NCI-H146 treated with DMSO at 0.1 percent for 48 hours (cell line): ENCODE measurements at regions not wholly inside any gene's neighbourhood (a gene's known extent, or its start where the extent isn't known, plus 50 kb on each side); places are given as distances from the start of the nearest gene placed in this dataset.
"Not testable (repeated sequence)": the region's sequence is repeated elsewhere in the genome, so short reads cannot be mapped to it uniquely, and the experiment has no call there.

Source experiments
- DNase-seq: peaks from one replicate; lab custom pipeline; 2025; ENCODE audit not compliant: unreplicated experiment; lab: John Stamatoyannopoulos, UW

GRCh38 chr16:82302042-82302727 lies 132.2 kb upstream of the MPHOSPH6 start:
- no peak for DNase-seq

- no peak for DNase-seq
These were observed 131.2 kb upstream of the MPHOSPH6 start for GRCh38 chr16:82301146-82301755.

- DNase-seq: no peak
These were observed 130.4 kb upstream of the MPHOSPH6 start for GRCh38 chr16:82300374-82300951.

DNA sequence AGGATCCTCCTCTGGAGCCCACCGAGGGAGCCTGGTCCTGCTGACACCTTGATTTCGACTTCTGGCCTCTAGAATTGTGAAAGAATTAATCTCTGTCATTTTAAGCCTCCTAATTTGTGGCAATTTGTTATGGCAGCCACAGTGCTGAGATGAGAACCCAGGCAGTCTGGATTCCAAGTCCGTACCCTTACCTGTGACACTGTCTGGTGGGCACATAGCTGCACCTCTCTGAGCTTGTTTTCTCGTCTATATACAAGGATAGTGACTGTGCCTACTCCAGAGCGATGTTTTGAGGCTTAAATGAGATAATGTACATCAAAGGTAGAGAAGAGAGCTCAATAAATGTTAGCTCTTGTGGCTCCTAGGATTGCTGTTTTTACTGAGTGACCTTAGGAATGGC lies 128.4 kb upstream of the MPHOSPH6 start:
- no peak for DNase-seq

DNA sequence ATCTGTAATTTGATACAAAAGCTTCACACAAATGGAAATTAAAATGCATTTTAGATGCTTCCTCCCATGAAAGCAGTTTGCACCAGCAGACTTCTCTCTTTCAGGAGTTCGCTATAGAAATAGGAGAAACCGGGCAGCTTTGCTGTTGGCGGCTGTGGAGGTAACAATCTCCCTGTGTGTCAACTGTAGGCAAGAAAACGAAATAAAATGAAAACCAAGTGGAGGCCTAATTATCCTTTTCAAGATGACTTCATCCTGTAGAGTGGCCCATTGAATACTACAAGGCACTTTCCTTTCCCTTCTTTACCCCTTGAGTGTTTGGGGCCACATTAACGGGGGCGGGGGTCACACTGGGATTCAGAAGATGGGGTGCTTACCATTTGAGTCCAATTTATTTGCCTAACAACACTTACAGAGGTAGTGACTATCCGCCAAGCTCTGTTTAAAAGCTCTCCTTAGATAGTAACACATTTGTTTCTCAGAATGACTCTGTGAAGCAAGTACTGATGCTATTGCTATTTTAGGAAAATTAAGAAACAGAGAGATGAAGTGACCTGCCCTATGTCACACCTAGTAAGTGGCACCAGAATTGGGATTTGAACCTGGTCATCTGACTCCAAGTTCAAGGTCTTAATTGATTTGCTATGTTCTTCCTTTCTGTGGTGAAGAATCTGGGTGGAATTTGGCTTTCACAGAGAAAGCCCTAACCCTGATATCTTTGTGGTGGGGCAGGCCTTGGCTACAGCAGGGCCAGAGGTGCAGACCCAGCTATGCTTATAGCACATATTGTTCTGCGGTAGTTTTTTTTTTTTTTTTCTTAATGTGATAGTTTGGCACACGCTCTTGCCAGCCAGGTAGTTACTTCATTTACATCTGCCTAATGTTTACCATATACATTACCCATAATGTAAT lies 125.5 kb upstream of the MPHOSPH6 start:
- DNase-seq: no peak

- no peak for DNase-seq
These were observed 123.6 kb upstream of the MPHOSPH6 start for GRCh38 chr16:82293671-82294070.

GRCh38 chr16:82287937-82288336 lies 117.9 kb upstream of the MPHOSPH6 start:
- DNase-seq: no peak

- DNase-seq: no peak
These were observed 112.6 kb upstream of the MPHOSPH6 start for GRCh38 chr16:82282662-82283061.

DNA sequence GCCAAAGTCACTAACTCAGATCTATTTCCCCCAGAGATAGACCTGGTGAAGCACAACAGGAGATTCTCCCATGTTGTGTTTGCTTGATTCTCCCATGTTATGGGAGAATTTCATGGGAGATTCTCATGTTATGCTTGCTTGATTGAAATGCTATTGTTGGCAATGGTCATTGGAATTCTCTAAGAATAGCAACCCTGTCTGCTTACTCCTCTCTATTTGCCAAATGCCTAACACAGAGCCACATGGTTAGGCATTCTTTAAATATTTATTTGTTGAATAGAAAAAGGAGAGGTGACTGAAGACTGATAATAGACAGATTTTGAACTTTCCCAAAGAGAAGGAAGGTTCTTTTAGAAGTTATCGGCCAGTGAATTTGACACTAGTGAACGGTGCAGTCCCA lies 111.5 kb upstream of the MPHOSPH6 start:
- DNase-seq: no peak

GRCh38 chr16:82280867-82281266 lies 110.8 kb upstream of the MPHOSPH6 start:
- no peak for DNase-seq

DNA sequence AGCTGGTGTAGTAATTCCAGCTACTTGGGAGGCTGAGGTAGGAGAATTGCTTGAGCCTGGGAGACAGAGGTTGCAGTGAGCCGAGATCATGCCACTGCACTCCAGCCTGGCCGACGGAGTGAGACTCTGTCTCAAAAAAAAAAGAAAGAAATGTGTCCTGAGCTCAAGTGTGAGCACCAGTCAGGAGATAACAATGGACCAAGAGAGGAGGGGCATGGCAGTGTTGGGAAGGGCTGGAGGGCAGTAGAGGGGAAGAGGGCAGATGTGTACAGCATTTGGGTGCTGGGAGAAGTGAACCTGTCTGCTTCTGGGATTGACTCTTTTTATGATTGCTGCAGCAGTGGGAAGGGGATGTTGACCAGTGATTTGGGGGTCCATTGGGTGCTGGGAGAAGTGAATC lies 105.3 kb upstream of the MPHOSPH6 start:
- not testable (repeated sequence) for DNase-seq

- no peak for DNase-seq
These were observed 101.6 kb upstream of the MPHOSPH6 start for GRCh38 chr16:82271636-82272035.

GRCh38 chr16:82267675-82268074 lies 97.7 kb upstream of the MPHOSPH6 start:
- not testable (repeated sequence) for DNase-seq

- no peak for DNase-seq
These were observed 95.8 kb upstream of the MPHOSPH6 start for GRCh38 chr16:82265809-82266208.

DNA sequence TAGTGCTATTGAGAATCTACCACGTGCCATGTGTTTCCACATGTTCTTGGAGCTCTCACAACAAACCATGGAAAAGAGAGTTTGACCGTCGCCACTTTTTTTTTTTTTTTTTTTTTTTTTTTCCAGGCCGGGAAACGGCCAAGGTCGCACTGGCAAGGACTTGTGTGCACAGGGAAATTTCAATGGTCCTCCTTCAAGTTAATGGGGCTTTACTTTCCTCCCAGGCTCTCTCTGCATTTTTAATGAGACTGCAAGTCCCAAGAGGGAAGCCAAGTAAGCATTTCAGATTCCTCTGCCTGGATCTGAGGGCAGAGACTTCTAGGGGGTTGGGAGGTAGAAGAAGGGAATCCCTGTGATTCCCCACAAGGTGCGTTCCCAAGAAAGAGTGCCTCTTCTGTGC lies 94.7 kb upstream of the MPHOSPH6 start:
- no peak for DNase-seq

- peak; percentile 0 for DNase-seq
These were observed 93.6 kb upstream of the MPHOSPH6 start for GRCh38 chr16:82263521-82264143.

- DNase-seq: no peak
These were observed 92.2 kb upstream of the MPHOSPH6 start for GRCh38 chr16:82262244-82262643.

- no peak for DNase-seq
These were observed 90.3 kb upstream of the MPHOSPH6 start for GRCh38 chr16:82260212-82260795.

DNA sequence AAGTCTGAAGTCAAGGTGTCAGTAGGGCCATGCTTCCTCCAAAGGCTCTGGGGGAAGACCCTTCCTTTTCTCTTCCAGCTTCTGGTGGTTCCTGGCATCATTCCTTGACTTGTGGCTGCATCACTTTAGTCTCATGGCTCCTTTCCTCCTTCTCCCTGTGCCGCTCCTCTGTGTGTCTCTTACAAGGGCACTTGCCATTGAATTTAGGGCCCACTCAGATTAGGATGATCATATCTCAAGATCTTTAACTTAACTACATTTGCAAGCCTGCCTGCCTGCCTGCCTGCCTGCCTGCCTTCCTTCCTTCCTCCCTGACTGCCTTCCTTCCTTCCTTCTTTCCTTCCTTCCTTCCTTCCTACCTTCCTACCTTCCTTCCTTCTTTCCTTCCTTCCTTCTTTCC lies 89.7 kb upstream of the MPHOSPH6 start:
- DNase-seq: no peak

DNA sequence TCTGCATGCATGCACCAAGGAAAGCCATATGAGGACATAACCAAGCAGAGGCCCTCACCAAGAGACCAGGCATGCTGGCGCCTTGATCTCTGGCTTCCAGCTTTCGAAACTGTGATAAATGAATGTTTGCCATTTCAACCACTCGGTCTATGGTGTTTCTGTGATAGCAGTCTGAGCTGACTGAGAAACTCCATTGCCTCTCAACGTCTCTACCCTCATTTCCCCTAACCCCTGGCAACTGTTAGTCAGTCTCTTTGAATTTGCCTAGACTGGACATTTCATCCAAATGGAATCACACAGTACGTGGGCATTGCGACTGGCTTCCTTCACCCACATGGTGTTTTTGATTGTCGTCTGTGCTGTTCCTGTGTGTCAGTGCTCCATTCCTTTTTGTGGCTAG lies 88.0 kb upstream of the MPHOSPH6 start:
- no peak for DNase-seq

DNA sequence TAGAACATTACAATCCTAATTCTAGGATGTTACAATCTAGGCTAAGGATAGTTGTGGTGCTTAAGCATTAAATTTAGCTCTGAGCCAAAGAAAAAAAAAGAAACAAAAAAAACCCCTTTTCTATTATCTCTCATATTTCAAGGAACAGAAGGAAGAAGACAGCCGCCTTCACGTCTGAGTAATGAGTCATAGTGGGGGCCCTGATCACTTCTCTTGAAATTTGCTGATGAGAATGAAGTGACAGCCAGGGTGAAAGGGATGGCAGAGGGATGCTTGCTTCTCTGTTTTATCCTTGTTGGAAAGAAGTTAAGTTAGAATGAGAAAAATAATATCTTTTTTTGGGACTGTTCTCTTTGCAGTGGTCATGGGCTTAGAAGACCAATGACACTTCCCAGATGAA lies 82.6 kb upstream of the MPHOSPH6 start:
- DNase-seq: no peak
